ENCODE measurements at regions not wholly inside any gene's neighbourhood (a gene's known extent, or its start where the extent isn't known, plus 50 kb on each side); places are given as distances from the start of the nearest gene placed in this dataset.

GRCh38 chr6:16812993-16813392 is 51.7 kb upstream of the ATXN1 start:
- TF ChIP-seq CTCF (IDR thresholded peaks at IDR 0.05), result no peak
- no peak for TF ChIP-seq POLR2A (IDR thresholded peaks at IDR 0.05)
